Lower leg skin (tissue), 4 donors: ENCODE measurements at regions not wholly inside any gene's neighbourhood (a gene's known extent, or its start where the extent isn't known, plus 50 kb on each side); places are given as distances from the start of the nearest gene placed in this dataset.
"Not testable (repeated sequence)": the region's sequence is repeated elsewhere in the genome, so short reads cannot be mapped to it uniquely, and the experiment has no call there.

Experiments used
- DNase-seq, 2 donors: peaks; one replicate each; pipeline ENCODE4 v3.0.0-alpha.2; 2019; ENCODE audit warnings: low spot score in 2 of 2
- H3K4me3 ChIP-seq: fragments of 200-600 bp; sonication (generic); 2 replicates; pipeline ENCODE4 v1.5.1; 2017; ENCODE audit warnings: mild to moderate bottlenecking, low read depth; ENCODE audit not compliant: poor library complexity, severe bottlenecking
- POLR2A ChIP-seq, 2 donors: fragments of 450-650 bp; IDR thresholded peaks; one replicate each; pipeline ENCODE4 v1.6.1; 2016 to 2017; ENCODE audit warnings: antibody characterized with exemption in 2 of 2, mild to moderate bottlenecking in 1 of 2, moderate library complexity in 1 of 2
- WGBS, 2 donors: methylation state at CpG; one replicate each; pipeline ENCODE4 v1.1.5; 2018; 5-methylcytosine and 5-hydroxymethylcytosine counted together
- intact Hi-C: fragments of 100-400 bp; cut with DNase I; formaldehyde crosslinking; loops from one replicate; pipeline ENCODE4 v1.15.0; 2023; ENCODE audit warnings: low total_unique reads
- TF ChIP-seq, protein P1 (sequence below), 3 donors: fragments of 450-650 bp; IDR thresholded peaks; one replicate each; pipeline ENCODE4 v1.5.1; 2016; ENCODE audit warnings: antibody characterized with exemption in 3 of 3, mild to moderate bottlenecking in 3 of 3, moderate library complexity in 2 of 3

DNA sequence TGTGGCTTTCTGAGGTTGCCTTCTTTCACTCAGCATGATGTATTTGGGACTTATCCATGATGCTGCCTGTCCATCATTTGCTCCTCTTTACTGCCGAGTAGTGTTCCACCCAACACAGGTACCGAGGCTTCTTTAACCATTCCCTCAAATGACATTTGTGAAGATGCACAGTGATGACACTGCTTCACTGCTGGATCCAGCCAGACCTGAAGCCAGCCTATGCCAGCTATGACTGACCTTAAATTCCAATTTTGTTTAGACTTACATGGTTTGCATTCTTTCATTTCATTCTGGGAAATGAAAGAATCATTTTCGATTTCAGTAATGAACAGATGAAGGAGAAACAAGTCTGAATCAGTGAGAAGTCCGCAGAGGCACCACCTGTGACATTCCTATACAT is 271.0 kb downstream of the AACS start:
- no peak overlapping the region for H3K4me3 ChIP-seq
- WGBS, 2 donors: 69 to 82% methylated on average over 4 of the region's 4 CpGs
- no peak for DNase-seq
- intact Hi-C loops: no loop called here
- TF ChIP-seq POLR2A (IDR thresholded peaks at IDR 0.05): no peak
- TF ChIP-seq, protein P1, sequence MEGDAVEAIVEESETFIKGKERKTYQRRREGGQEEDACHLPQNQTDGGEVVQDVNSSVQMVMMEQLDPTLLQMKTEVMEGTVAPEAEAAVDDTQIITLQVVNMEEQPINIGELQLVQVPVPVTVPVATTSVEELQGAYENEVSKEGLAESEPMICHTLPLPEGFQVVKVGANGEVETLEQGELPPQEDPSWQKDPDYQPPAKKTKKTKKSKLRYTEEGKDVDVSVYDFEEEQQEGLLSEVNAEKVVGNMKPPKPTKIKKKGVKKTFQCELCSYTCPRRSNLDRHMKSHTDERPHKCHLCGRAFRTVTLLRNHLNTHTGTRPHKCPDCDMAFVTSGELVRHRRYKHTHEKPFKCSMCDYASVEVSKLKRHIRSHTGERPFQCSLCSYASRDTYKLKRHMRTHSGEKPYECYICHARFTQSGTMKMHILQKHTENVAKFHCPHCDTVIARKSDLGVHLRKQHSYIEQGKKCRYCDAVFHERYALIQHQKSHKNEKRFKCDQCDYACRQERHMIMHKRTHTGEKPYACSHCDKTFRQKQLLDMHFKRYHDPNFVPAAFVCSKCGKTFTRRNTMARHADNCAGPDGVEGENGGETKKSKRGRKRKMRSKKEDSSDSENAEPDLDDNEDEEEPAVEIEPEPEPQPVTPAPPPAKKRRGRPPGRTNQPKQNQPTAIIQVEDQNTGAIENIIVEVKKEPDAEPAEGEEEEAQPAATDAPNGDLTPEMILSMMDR (IDR thresholded peaks at IDR 0.05): no peak

- DNase-seq: peak in 1 of 2 donors; percentile 28
- no peak overlapping the region for H3K4me3 ChIP-seq
- TF ChIP-seq, protein P1 (IDR thresholded peaks at IDR 0.05): no peak
- no peak for TF ChIP-seq POLR2A (IDR thresholded peaks at IDR 0.05)
- WGBS, 2 donors: 23 to 39% methylated on average over 5 of the region's 5 CpGs
- intact Hi-C loops: no loop called here
These were observed 275.6 kb downstream of the AACS start for GRCh38 chr12:125340791-125341190.

- no peak for DNase-seq
- no peak overlapping the region for H3K4me3 ChIP-seq
- TF ChIP-seq POLR2A (IDR thresholded peaks at IDR 0.05): no peak
- TF ChIP-seq, protein P1 (IDR thresholded peaks at IDR 0.05): no peak
- intact Hi-C loops: no loop called here
- WGBS, 2 donors: 36 to 44% methylated on average over 1 of the region's 1 CpG
These were observed 276.2 kb downstream of the AACS start for GRCh38 chr12:125341422-125341821.

DNA sequence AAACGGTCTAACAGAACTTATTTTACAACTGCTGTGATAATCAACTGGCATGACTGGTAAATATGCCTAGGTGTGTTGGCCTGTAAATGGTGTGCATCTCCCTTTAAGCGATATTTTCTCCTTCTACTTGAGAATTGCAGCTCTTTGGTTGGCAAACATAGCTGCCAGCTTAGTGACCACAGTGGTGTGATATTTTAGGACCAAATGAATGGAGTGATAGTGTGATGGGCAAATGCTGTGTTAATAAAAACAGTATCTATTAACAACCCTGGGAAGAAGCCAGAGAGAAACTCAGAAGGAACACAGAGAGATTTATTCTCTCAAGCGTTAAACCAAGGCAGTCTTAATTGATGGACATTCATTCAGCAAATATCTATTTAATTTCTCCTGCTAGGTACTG is 278.4 kb downstream of the AACS start:
- DNase-seq: no peak
- 80 to 88% methylated on average over 3 of the region's 3 CpGs for WGBS, 2 donors
- H3K4me3 ChIP-seq: no peak overlapping the region
- intact Hi-C loops: no loop called here
- TF ChIP-seq POLR2A (IDR thresholded peaks at IDR 0.05): no peak
- TF ChIP-seq, protein P1 (IDR thresholded peaks at IDR 0.05): no peak

GRCh38 chr12:125346362-125346761 is 281.1 kb downstream of the AACS start:
- intact Hi-C loops: no loop called here
- no peak for DNase-seq
- H3K4me3 ChIP-seq: no peak overlapping the region
- no peak for TF ChIP-seq POLR2A (IDR thresholded peaks at IDR 0.05)
- TF ChIP-seq, protein P1 (IDR thresholded peaks at IDR 0.05): no peak
- WGBS, 2 donors: 14 to 15% methylated on average over 4 of the region's 4 CpGs

DNA sequence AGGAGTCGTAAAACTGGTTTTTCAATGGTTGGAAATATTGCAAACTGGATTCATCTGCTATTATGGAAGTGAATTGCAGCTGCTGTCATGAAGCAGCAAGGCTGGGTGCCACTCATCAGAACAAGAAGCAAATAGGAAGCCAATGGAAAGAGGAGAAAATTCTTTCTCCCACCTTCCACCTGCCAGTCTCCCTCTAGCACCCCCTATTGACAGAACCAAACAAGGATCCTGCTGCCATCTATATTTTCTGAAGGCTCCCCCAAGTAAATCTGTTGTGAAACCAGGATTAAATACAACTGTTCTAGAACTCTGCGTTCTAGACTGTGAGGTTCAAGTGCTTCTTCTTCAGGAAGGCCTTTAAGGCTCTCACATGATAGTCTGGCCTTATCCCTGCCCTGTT is 286.6 kb downstream of the AACS start:
- no peak overlapping the region for H3K4me3 ChIP-seq
- TF ChIP-seq, protein P1 (IDR thresholded peaks at IDR 0.05): no peak
- TF ChIP-seq POLR2A (IDR thresholded peaks at IDR 0.05): no peak
- intact Hi-C loops: no loop called here
- WGBS, 2 donors: 83 to 88% methylated on average over 2 of the region's 2 CpGs
- no peak for DNase-seq

- intact Hi-C loops, DNase-seq, H3K4me3 ChIP-seq: not testable (repeated sequence)
These were observed 287.8 kb downstream of the AACS start for GRCh38 chr12:125353002-125353401.
